IMR-90 (cell line): ENCODE measurements at regions not wholly inside any gene's neighbourhood (a gene's known extent, or its start where the extent isn't known, plus 50 kb on each side); places are given as distances from the start of the nearest gene placed in this dataset.

Experiments
- ATAC-seq: fragments of 200-7000 bp; cut with Tn5 transposase; 2 replicates; pipeline ENCODE4 v1.9.1; 2020; ENCODE audit warnings: low read depth, mild to moderate bottlenecking, moderate library complexity
- BruUV-seq: library from RNA; stranded (reverse); fragments of 400-500 nt; replicated peaks from 2 replicates; lab custom pipeline; 2021; lab: Mats Ljungman, UMichigan
- CTCF ChIA-PET: fragments of 300-600 bp; formaldehyde crosslinking; extraction: SDS; loops from one replicate; lab custom pipeline; 2021; ENCODE audit warnings: antibody characterized with exemption; lab: Yijun Ruan, JAX
- POLR2A ChIA-PET: fragments of 300-600 bp; sonication (Branson Sonifier 250); formaldehyde crosslinking; loops from one replicate; lab custom pipeline; 2022; ENCODE audit warnings: antibody characterized with exemption; ENCODE audit not compliant: unreplicated experiment; lab: Charles Lee
- DNase-seq: peaks from one replicate; pipeline ENCODE4 v3.0.0; 2013
- H2AFZ ChIP-seq: replicated peaks from 2 replicates; pipeline ENCODE3; 2013; ENCODE audit warnings: low read length, mild to moderate bottlenecking; ENCODE audit not compliant: poor library complexity
- H2AK5ac ChIP-seq: 2 replicates; pipeline ENCODE4 v1.6.1; 2013; ENCODE audit warnings: low read depth, low read length, inconsistent platforms
- H2AK9ac ChIP-seq: replicated peaks from 2 replicates; pipeline ENCODE3; 2013; ENCODE audit warnings: mild to moderate bottlenecking, low read depth, low read length, moderate library complexity; ENCODE audit not compliant: poor library complexity
- H2BK120ac ChIP-seq: 2 replicates; pipeline ENCODE4 v1.6.1; 2013; ENCODE audit warnings: low read depth, low read length, inconsistent platforms
- H2BK15ac ChIP-seq: 3 replicates; pipeline ENCODE4 v1.6.1; 2013; ENCODE audit warnings: low read depth, low read length, inconsistent platforms
- H2BK20ac ChIP-seq: 2 replicates; pipeline ENCODE4 v1.6.1; 2013; ENCODE audit warnings: low read depth, mild to moderate bottlenecking, inconsistent platforms, low read length, moderate library complexity
- H2BK5ac ChIP-seq: 2 replicates; pipeline ENCODE4 v1.6.1; 2013; ENCODE audit warnings: mild to moderate bottlenecking, low read depth, low read length, inconsistent platforms; ENCODE audit not compliant: poor library complexity, severe bottlenecking
- H3K14ac ChIP-seq: replicated peaks from 2 replicates; pipeline ENCODE4 v1.6.1; 2013; ENCODE audit warnings: low read depth, low read length, inconsistent platforms
- H3K18ac ChIP-seq: 2 replicates; pipeline ENCODE4 v1.6.1; 2013; ENCODE audit warnings: low read depth, low read length, control low read depth
- H3K23ac ChIP-seq: 2 replicates; pipeline ENCODE4 v1.6.1; 2013; ENCODE audit warnings: low read depth, low read length, inconsistent platforms
- H3K27ac ChIP-seq: 2 replicates; pipeline ENCODE4 v1.5.1; 2013; ENCODE audit warnings: mild to moderate bottlenecking, control low read depth, low read length; ENCODE audit not compliant: insufficient read depth
- H3K27me3 ChIP-seq: 2 replicates; pipeline ENCODE4 v1.6.1; 2013; ENCODE audit warnings: low read length; ENCODE audit not compliant: control insufficient read depth, insufficient read depth
- H3K36me3 ChIP-seq: 2 replicates; pipeline ENCODE4 v1.6.1; 2013; ENCODE audit warnings: low read length, mixed read lengths; ENCODE audit not compliant: control insufficient read depth, insufficient read depth
- H3K4ac ChIP-seq: 2 replicates; pipeline ENCODE4 v1.6.1; 2013; ENCODE audit warnings: low read depth, low read length, inconsistent platforms
- H3K4me1 ChIP-seq: 2 replicates; pipeline ENCODE4 v1.6.1; 2013; ENCODE audit warnings: low read length, mixed read lengths; ENCODE audit not compliant: control insufficient read depth, insufficient read depth
- H3K4me2 ChIP-seq: 2 replicates; pipeline ENCODE4 v1.6.1; 2013; ENCODE audit warnings: low read depth, mild to moderate bottlenecking, control low read depth, low read length, moderate library complexity
- H3K4me3 ChIP-seq: 2 replicates; pipeline ENCODE4 v1.5.1; 2013; ENCODE audit warnings: low read depth, mild to moderate bottlenecking, control low read depth, low read length, moderate library complexity; ENCODE audit not compliant: insufficient read depth
- H3K56ac ChIP-seq: 2 replicates; pipeline ENCODE4 v1.6.1; 2013; ENCODE audit warnings: low read length, inconsistent platforms; ENCODE audit not compliant: insufficient read depth; ENCODE audit errors: extremely low read depth
- H3K79me1 ChIP-seq, 2 experiments: 2 replicates each; pipeline ENCODE4 v1.6.1; 2013; ENCODE audit warnings: low read length in 2 of 2, inconsistent platforms in 1 of 2, low read depth in 1 of 2
- H3K9ac ChIP-seq: 2 replicates; pipeline ENCODE4 v1.6.1; 2013; ENCODE audit warnings: low read depth, low read length, control low read depth
- H3K9me1 ChIP-seq: 2 replicates; pipeline ENCODE4 v1.6.1; 2013; ENCODE audit warnings: low read length, inconsistent platforms; ENCODE audit not compliant: insufficient read depth
- H3K9me3 ChIP-seq: 2 replicates; pipeline ENCODE4 v1.6.1; 2013; ENCODE audit warnings: low read length; ENCODE audit not compliant: control insufficient read depth, insufficient read depth
- H4K20me1 ChIP-seq: 2 replicates; pipeline ENCODE4 v1.6.1; 2013; ENCODE audit warnings: low read length, inconsistent platforms; ENCODE audit not compliant: insufficient read depth
- H4K5ac ChIP-seq: 2 replicates; pipeline ENCODE4 v1.6.1; 2013; ENCODE audit warnings: mild to moderate bottlenecking, low read depth, low read length, control low read depth
- H4K8ac ChIP-seq, 2 experiments: 2 replicates each; pipeline ENCODE4 v1.6.1; 2013; ENCODE audit warnings: low read depth in 2 of 2, low read length in 2 of 2, control low read depth in 1 of 2, inconsistent platforms in 1 of 2
- H4K91ac ChIP-seq: 2 replicates; pipeline ENCODE4 v1.6.1; 2013; ENCODE audit warnings: low read depth, low read length, inconsistent platforms; ENCODE audit not compliant: insufficient read depth
- BHLHE40 ChIP-seq: fragments of 150-350 bp; IDR thresholded peaks from 2 replicates; pipeline ENCODE4 v1.6.1; 2016; ENCODE audit warnings: mild to moderate bottlenecking, low read depth, low read length
- CHD1 ChIP-seq: IDR thresholded peaks from 2 replicates; pipeline ENCODE4 v1.6.1; 2012; ENCODE audit warnings: low read depth, low read length, improper control_type of control experiment
- CTCF ChIP-seq: conservative IDR thresholded peaks from 2 replicates; pipeline ENCODE4 v1.5.1; 2012; ENCODE audit warnings: mild to moderate bottlenecking, low read depth, low read length, improper control_type of control experiment
- ELK1 ChIP-seq: fragments of 150-350 bp; IDR thresholded peaks from 2 replicates; pipeline ENCODE4 v1.6.1; 2016; ENCODE audit warnings: low read depth, mild to moderate bottlenecking, low read length, moderate library complexity, borderline replicate concordance
- FOS ChIP-seq: fragments of 150-350 bp; IDR thresholded peaks from 2 replicates; pipeline ENCODE4 v1.6.1; 2016; ENCODE audit warnings: low read depth, low read length
- MAZ ChIP-seq: IDR thresholded peaks from 2 replicates; pipeline ENCODE4 v1.6.1; 2012; ENCODE audit warnings: low read depth, mild to moderate bottlenecking, low read length, improper control_type of control experiment, moderate library complexity, borderline replicate concordance
- MXI1 ChIP-seq: IDR thresholded peaks from 2 replicates; pipeline ENCODE4 v1.6.1; 2012; ENCODE audit warnings: low read depth, mild to moderate bottlenecking, low read length, moderate library complexity, borderline replicate concordance
- NFE2L2 ChIP-seq: fragments of 150-350 bp; IDR thresholded peaks from 2 replicates; pipeline ENCODE4 v1.6.1; 2016; ENCODE audit warnings: low read depth, mild to moderate bottlenecking, low read length
- RAD21 ChIP-seq: IDR thresholded peaks from 2 replicates; pipeline ENCODE4 v1.6.1; 2012; ENCODE audit warnings: low read length, improper control_type of control experiment
- RCOR1 ChIP-seq: IDR thresholded peaks from 2 replicates; pipeline ENCODE4 v1.6.1; 2012; ENCODE audit warnings: mild to moderate bottlenecking, low read length, improper control_type of control experiment; ENCODE audit not compliant: insufficient replicate concordance
- USF2 ChIP-seq: fragments of 150-350 bp; IDR thresholded peaks from 2 replicates; pipeline ENCODE4 v1.6.1; 2017; ENCODE audit warnings: mild to moderate bottlenecking, antibody characterized with exemption, low read length, low read depth
- WGBS, 2 experiments: methylation state at CpG; one replicate each; pipeline versions ENCODE4 v1.1.5 to v1.1.7; 2013; ENCODE audit warnings: missing lambda C conversion rate in 2 of 2; ENCODE audit not compliant: insufficient read length in 1 of 2; ENCODE audit errors: extremely low coverage in 2 of 2; 5-methylcytosine and 5-hydroxymethylcytosine counted together
- dilution Hi-C: fragments of 300-500 bp; cut with HindIII; formaldehyde crosslinking; loops from one replicate; pipeline ENCODE4 v1.14.3; 2018; ENCODE audit warnings: low sequenced_read_pairs; ENCODE audit not compliant: unreplicated experiment
- in situ Hi-C: fragments of 300-500 bp; cut with MboI; formaldehyde crosslinking; loops from 3 replicates; pipeline ENCODE4 v1.14.3; 2019; ENCODE audit warnings: low sequenced_read_pairs, inconsistent platforms, mixed read lengths
- intact Hi-C: fragments of 100-400 bp; cut with micrococcal nuclease; formaldehyde crosslinking; loops from 2 replicates; pipeline ENCODE4 v1.10.0; 2022

GRCh38 chr7:41431671-41432070 lies 271.2 kb downstream of the INHBA start:
- Histone ChIP-seq H2BK120ac (no peak overlapping the region), H2BK15ac (no peak overlapping the region), H4K5ac (no peak overlapping the region), H3K4me3 (no peak overlapping the region), H3K18ac (no peak overlapping the region), H3K9ac (no peak overlapping the region), H4K20me1 (no peaks in the 10 kb centered on the region), H2AK9ac (no peak overlapping the region), H3K4me1 (peaks cover 2% of the 10 kb centered on the region; the same call in 1 of the 2 replicates), H3K27me3 (no peaks in the 10 kb centered on the region), H3K9me1 (no peaks in the 10 kb centered on the region), H3K4me2 (no peak overlapping the region), H3K36me3 (no peaks in the 10 kb centered on the region), H3K23ac (no peak overlapping the region), H3K79me1 (no peaks in the 10 kb centered on the region), H3K14ac (no peak overlapping the region), H2AK5ac (no peak overlapping the region), H2AFZ (no peak overlapping the region), H2BK5ac (no peak overlapping the region), H3K27ac (no peak overlapping the region), H4K8ac (no peak overlapping the region), H3K56ac (no peak overlapping the region), H4K91ac (no peak overlapping the region), H2BK20ac (no peak overlapping the region), H3K9me3 (no peaks in the 10 kb centered on the region), H3K4ac (no peak overlapping the region)
- DNase-seq (no peak), ATAC-seq (no peak)
- dilution Hi-C loops = no loop called here
- CTCF ChIA-PET = no interaction called here
- POLR2A ChIA-PET = no interaction called here
- in situ Hi-C loops = no loop called here
- WGBS, 2 experiments = 95% methylated on average over 3 of the region's 3 CpGs; no CpG with 5 or more reads in 1 of the 2 experiments
- BruUV-seq = no TSS peak
- intact Hi-C loops = no loop called here
- TF ChIP-seq MAZ = no peak
- no peak for TF ChIP-seq CHD1
- no peak for TF ChIP-seq RCOR1
- TF ChIP-seq CTCF = no peak
- no peak for TF ChIP-seq MXI1
- TF ChIP-seq RAD21 = no peak
- no peak for TF ChIP-seq ELK1
- no peak for TF ChIP-seq BHLHE40
- TF ChIP-seq NFE2L2 = no peak
- no peak for TF ChIP-seq FOS
- no peak for TF ChIP-seq USF2
